CD4-positive, CD25-positive, alpha-beta regulatory T cell (primary cell): ENCODE measurements at regions not wholly inside any gene's neighbourhood (a gene's known extent, or its start where the extent isn't known, plus 50 kb on each side); places are given as distances from the start of the nearest gene placed in this dataset.
A peak's percentile ranks its signal among the peaks of the same experiment; 100 is the strongest.

ENCODE experiments used
- ATAC-seq, 2 donors: fragments of 150-1000 bp; cut with Tn5 transposase; one replicate each; pipeline ENCODE4 v1.10.0; 2021; ENCODE audit warnings: low read depth in 2 of 2, moderate number of reproducible peaks in 2 of 2, moderate library complexity in 1 of 2
- DNase-seq, 3 donors: peaks; one replicate each; pipeline versions ENCODE4 v3.0.0 to v3.0.0-alpha.2; 2012 to 2022; ENCODE audit warnings: mixed read lengths in 1 of 3
- H3K27ac ChIP-seq: one replicate; pipeline ENCODE4 v1.7.0; 2013; ENCODE audit warnings: mild to moderate bottlenecking, low read length; ENCODE audit not compliant: insufficient read depth, poor library complexity, severe bottlenecking
- H3K27me3 ChIP-seq: one replicate; pipeline ENCODE4 v1.7.0; 2013; ENCODE audit warnings: low read length; ENCODE audit not compliant: control insufficient read depth, insufficient read depth
- H3K36me3 ChIP-seq: one replicate; pipeline ENCODE4 v1.7.0; 2013; ENCODE audit warnings: mild to moderate bottlenecking, low read length, moderate library complexity; ENCODE audit not compliant: control insufficient read depth, insufficient read depth
- H3K4me1 ChIP-seq: 2 replicates; pipeline ENCODE4 v1.7.0; 2013; ENCODE audit warnings: mild to moderate bottlenecking, low read length; ENCODE audit not compliant: insufficient read depth, control insufficient read depth, poor library complexity, severe bottlenecking
- H3K4me3 ChIP-seq: one replicate; pipeline ENCODE4 v1.7.0; 2013; ENCODE audit warnings: low read depth, mild to moderate bottlenecking, low read length, moderate library complexity
- H3K9me3 ChIP-seq, 2 experiments: 1 replicate in 1 of 2; 2 replicates in 1 of 2; pipeline ENCODE4 v1.7.0; 2013; ENCODE audit warnings: low read length in 2 of 2, mild to moderate bottlenecking in 1 of 2, moderate library complexity in 1 of 2; ENCODE audit not compliant: control insufficient read depth in 2 of 2
- H3K27ac Mint-ChIP-seq, 3 donors: one replicate each; pipeline ENCODE4 v1.8.0; 2020 to 2022; ENCODE audit warnings: mild to moderate bottlenecking in 3 of 3, mixed read lengths in 3 of 3, moderate library complexity in 2 of 3
- H3K27me3 Mint-ChIP-seq: one replicate; pipeline ENCODE4 v1.8.0; 2022; ENCODE audit warnings: mild to moderate bottlenecking, mixed read lengths
- H3K36me3 Mint-ChIP-seq: one replicate; pipeline ENCODE4 v1.8.0; 2020; ENCODE audit warnings: mixed read lengths
- H3K4me1 Mint-ChIP-seq, 4 donors: one replicate each; pipeline ENCODE4 v1.8.0; 2020 to 2022; ENCODE audit warnings: mixed read lengths in 4 of 4, mild to moderate bottlenecking in 1 of 4
- H3K4me3 Mint-ChIP-seq, 4 donors: one replicate each; pipeline ENCODE4 v1.8.0; 2020 to 2022; ENCODE audit warnings: mild to moderate bottlenecking in 4 of 4, mixed read lengths in 4 of 4, moderate library complexity in 3 of 4
- H3K9me3 Mint-ChIP-seq, 7 donors: one replicate each; pipeline ENCODE4 v1.8.0; 2020 to 2022; ENCODE audit warnings: mixed read lengths in 7 of 7, mild to moderate bottlenecking in 3 of 7, moderate library complexity in 2 of 7

- H3K9me3 ChIP-seq = no peaks in the 10 kb centered on the region
- no peak overlapping the region for H3K27ac Mint-ChIP-seq
Measured at GRCh38 chr5:143713047-143714003, 98.6 kb upstream of the HMHB1 start.

GRCh38 chr5:143708672-143709071, 103.3 kb upstream of the HMHB1 start:
- Mint-ChIP-seq H3K27me3 (peaks cover 9% of the 10 kb centered on the region), H3K9me3 (peaks cover 0 to 2% (median 0%) of the 10 kb centered on the region in 7 donors), H3K4me3 (no peak overlapping the region), H3K4me1 (no peaks in the 10 kb centered on the region), H3K27ac (no peak overlapping the region), H3K36me3 (no peaks in the 10 kb centered on the region)
- Histone ChIP-seq H3K4me1 (no peaks in the 10 kb centered on the region), H3K36me3 (no peaks in the 10 kb centered on the region), H3K9me3 (no peaks in the 10 kb centered on the region), H3K4me3 (no peak overlapping the region), H3K27me3 (no peaks in the 10 kb centered on the region), H3K27ac (no peak overlapping the region)
- no peak for ATAC-seq
- peak in 1 of 3 donors; percentile 22 for DNase-seq

More at GRCh38 chr5:143713047-143714003, 98.6 kb upstream of the HMHB1 start:
- Histone ChIP-seq H3K36me3 (no peaks in the 10 kb centered on the region), H3K4me1 (no peaks in the 10 kb centered on the region), H3K27ac (no peak overlapping the region), H3K4me3 (no peak overlapping the region), H3K27me3 (no peaks in the 10 kb centered on the region)
- Mint-ChIP-seq H3K36me3 (no peaks in the 10 kb centered on the region), H3K4me3 (no peak overlapping the region), H3K9me3 (peaks cover 0 to 2% (median 0%) of the 10 kb centered on the region in 7 donors), H3K4me1 (no peaks in the 10 kb centered on the region), H3K27me3 (peaks cover 9% of the 10 kb centered on the region)
- DNase-seq (no peak), ATAC-seq (no peak)

- peaks cover 0 to 2% (median 0%) of the 10 kb centered on the region in 7 donors for H3K9me3 Mint-ChIP-seq
- DNase-seq (no peak), ATAC-seq (no peak)
- Histone ChIP-seq H3K9me3 (no peaks in the 10 kb centered on the region), H3K27me3 (no peaks in the 10 kb centered on the region), H3K27ac (no peak overlapping the region), H3K36me3 (no peaks in the 10 kb centered on the region), H3K4me3 (no peak overlapping the region), H3K4me1 (no peaks in the 10 kb centered on the region)
- no peaks in the 10 kb centered on the region for H3K4me1 Mint-ChIP-seq
- H3K27ac Mint-ChIP-seq = no peak overlapping the region
- H3K4me3 Mint-ChIP-seq = no peak overlapping the region
- H3K36me3 Mint-ChIP-seq = no peaks in the 10 kb centered on the region
- H3K27me3 Mint-ChIP-seq = peaks cover 9% of the 10 kb centered on the region
Measured at GRCh38 chr5:143707806-143708205, 104.2 kb upstream of the HMHB1 start.

- DNase-seq (no peak), ATAC-seq (no peak)
- H3K9me3 Mint-ChIP-seq = peaks cover 0 to 2% (median 0%) of the 10 kb centered on the region in 7 donors
- Histone ChIP-seq H3K36me3 (no peaks in the 10 kb centered on the region), H3K27ac (no peak overlapping the region), H3K9me3 (no peaks in the 10 kb centered on the region), H3K4me1 (no peaks in the 10 kb centered on the region), H3K4me3 (no peak overlapping the region), H3K27me3 (no peaks in the 10 kb centered on the region)
- no peak overlapping the region for H3K27ac Mint-ChIP-seq
- no peaks in the 10 kb centered on the region for H3K36me3 Mint-ChIP-seq
- no peaks in the 10 kb centered on the region for H3K4me1 Mint-ChIP-seq
- H3K4me3 Mint-ChIP-seq = no peak overlapping the region
- peaks cover 9% of the 10 kb centered on the region for H3K27me3 Mint-ChIP-seq
Measured at GRCh38 chr5:143705381-143705780, 106.6 kb upstream of the HMHB1 start.

GRCh38 chr5:143703659-143704058, 108.3 kb upstream of the HMHB1 start:
- ATAC-seq = no peak

GRCh38 chr5:143701493-143701892, 110.5 kb upstream of the HMHB1 start:
- ATAC-seq (no peak), DNase-seq (no peak)
- no peaks in the 10 kb centered on the region for H3K4me1 Mint-ChIP-seq
- H3K27ac ChIP-seq = no peak overlapping the region
- H3K36me3 Mint-ChIP-seq = no peaks in the 10 kb centered on the region
- H3K4me3 Mint-ChIP-seq = no peak overlapping the region
- no peaks in the 10 kb centered on the region for H3K36me3 ChIP-seq
- peaks cover 0 to 2% (median 0%) of the 10 kb centered on the region in 7 donors for H3K9me3 Mint-ChIP-seq
- no peaks in the 10 kb centered on the region for H3K9me3 ChIP-seq
- no peaks in the 10 kb centered on the region for H3K4me1 ChIP-seq
- H3K4me3 ChIP-seq = no peak overlapping the region
- no peak overlapping the region for H3K27ac Mint-ChIP-seq
- H3K27me3 Mint-ChIP-seq = no peaks in the 10 kb centered on the region
- no peaks in the 10 kb centered on the region for H3K27me3 ChIP-seq

More at GRCh38 chr5:143703659-143704058, 108.3 kb upstream of the HMHB1 start:
- Mint-ChIP-seq H3K27ac (no peak overlapping the region), H3K4me1 (no peaks in the 10 kb centered on the region), H3K27me3 (no peaks in the 10 kb centered on the region), H3K36me3 (no peaks in the 10 kb centered on the region), H3K9me3 (peaks cover 0 to 2% (median 0%) of the 10 kb centered on the region in 7 donors), H3K4me3 (no peak overlapping the region)
- H3K9me3 ChIP-seq = no peaks in the 10 kb centered on the region
- no peaks in the 10 kb centered on the region for H3K36me3 ChIP-seq
- no peaks in the 10 kb centered on the region for H3K27me3 ChIP-seq
- no peak overlapping the region for H3K27ac ChIP-seq
- H3K4me1 ChIP-seq = no peaks in the 10 kb centered on the region
- no peak overlapping the region for H3K4me3 ChIP-seq
- no peak for DNase-seq

- H3K27ac ChIP-seq = no peak overlapping the region
- Mint-ChIP-seq H3K27ac (no peak overlapping the region), H3K27me3 (no peaks in the 10 kb centered on the region), H3K9me3 (peaks cover 0 to 2% (median 0%) of the 10 kb centered on the region in 7 donors), H3K36me3 (no peaks in the 10 kb centered on the region), H3K4me1 (no peaks in the 10 kb centered on the region), H3K4me3 (no peak overlapping the region)
- no peak for DNase-seq
- no peaks in the 10 kb centered on the region for H3K4me1 ChIP-seq
- ATAC-seq = no peak
- H3K4me3 ChIP-seq = no peak overlapping the region
- no peaks in the 10 kb centered on the region for H3K9me3 ChIP-seq
- H3K36me3 ChIP-seq = no peaks in the 10 kb centered on the region
- H3K27me3 ChIP-seq = no peaks in the 10 kb centered on the region
Measured at GRCh38 chr5:143700994-143701393, 111.0 kb upstream of the HMHB1 start.

GRCh38 chr5:143699121-143699520, 112.8 kb upstream of the HMHB1 start:
- DNase-seq (no peak), ATAC-seq (no peak)
- H3K36me3 ChIP-seq = no peaks in the 10 kb centered on the region
- H3K27ac ChIP-seq = no peak overlapping the region
- no peaks in the 10 kb centered on the region for H3K27me3 Mint-ChIP-seq
- H3K27me3 ChIP-seq = no peaks in the 10 kb centered on the region
- no peaks in the 10 kb centered on the region for H3K4me1 ChIP-seq
- H3K36me3 Mint-ChIP-seq = no peaks in the 10 kb centered on the region
- H3K9me3 Mint-ChIP-seq = peaks cover 0 to 2% (median 0%) of the 10 kb centered on the region in 7 donors
- no peaks in the 10 kb centered on the region for H3K9me3 ChIP-seq
- no peak overlapping the region for H3K4me3 ChIP-seq
- H3K4me3 Mint-ChIP-seq = no peak overlapping the region
- no peaks in the 10 kb centered on the region for H3K4me1 Mint-ChIP-seq
- no peak overlapping the region for H3K27ac Mint-ChIP-seq
